B cell (primary cell): ENCODE measurements at regions not wholly inside any gene's neighbourhood (a gene's known extent, or its start where the extent isn't known, plus 50 kb on each side); places are given as distances from the start of the nearest gene placed in this dataset.

Experiments used
- CTCF ChIP-seq: fragments of 200-600 bp; IDR thresholded peaks from one replicate; pipeline ENCODE4 v1.8.0; 2022; ENCODE audit warnings: antibody characterized with exemption, mild to moderate bottlenecking
- EZH2 ChIP-seq: IDR thresholded peaks from 2 replicates; pipeline ENCODE4 v1.6.1; 2012; ENCODE audit warnings: borderline replicate concordance, low read depth, mild to moderate bottlenecking, moderate library complexity, low read length; ENCODE audit not compliant: insufficient read depth, poor library complexity, severe bottlenecking

GRCh38 chr7:110337646-110338045, 753.3 kb upstream of the LRRN3 start:
- TF ChIP-seq CTCF, result no peak
- TF ChIP-seq EZH2, result no peak
